ENCODE measurements at regions not wholly inside any gene's neighbourhood (a gene's known extent, or its start where the extent isn't known, plus 50 kb on each side); places are given as distances from the start of the nearest gene placed in this dataset.
A peak's percentile ranks its signal among the peaks of the same experiment; 100 is the strongest.

- Histone ChIP-seq H3K9me2 (ENCODE audit: insufficient read depth) (no peaks in the 10 kb centered on the region), H3K27me3 (replicated peaks; ENCODE audit: insufficient read depth) (no peaks in the 10 kb centered on the region), H3K4me3 (no peak overlapping the region), H3F3A (ENCODE audit: insufficient read depth) (no peaks in the 10 kb centered on the region), H3K9me3 (ENCODE audit: low read depth) (no peaks in the 10 kb centered on the region), H3K4me2 (ENCODE audit: unreplicated experiment) (no peak overlapping the region), H3K27ac (no peak overlapping the region), H3K36me3 (ENCODE audit: low read depth) (no peaks in the 10 kb centered on the region), H3K9ac (no peak overlapping the region), H3K79me2 (ENCODE audit: insufficient read depth) (no peaks in the 10 kb centered on the region), H3K4me1 (ENCODE audit: insufficient read depth) (peaks cover 5% of the 10 kb centered on the region; the same call in 1 of the 2 replicates), H4K20me1 (ENCODE audit: insufficient read depth) (no peaks in the 10 kb centered on the region), H2AFZ (no peak overlapping the region)
- 54 to 61% methylated on average over 1 of the region's 1 CpG for WGBS, 2 experiments (ENCODE audit: low coverage in 1 of 2, low lambda C conversion rate in 2 of 2, missing lambda C conversion rate in 2 of 2)
- no peak for DNase-seq
- TF ChIP-seq EZH2 (IDR thresholded peaks at IDR 0.05; ENCODE audit: insufficient read depth, poor library complexity, severe bottlenecking) (no peak), EZH2phosphoT487 (IDR thresholded peaks at IDR 0.05; ENCODE audit: insufficient read depth, low read depth) (no peak)
- in situ Hi-C loops (cut with MboI), result no loop called here
Observed at GRCh38 chr13:109924376-109924775, 138.0 kb upstream of the IRS2 start.

GRCh38 chr13:109922518-109922917, 136.1 kb upstream of the IRS2 start:
- H3K27ac ChIP-seq, result no peak overlapping the region
- 80 to 82% methylated on average over 2 of the region's 2 CpGs for WGBS, 2 experiments (ENCODE audit: low coverage in 1 of 2, low lambda C conversion rate in 2 of 2, missing lambda C conversion rate in 2 of 2)
- no peak overlapping the region for H3K9ac ChIP-seq
- no peak overlapping the region for H3K4me3 ChIP-seq
- no peak overlapping the region for H2AFZ ChIP-seq
- H4K20me1 ChIP-seq (ENCODE audit: insufficient read depth), result no peaks in the 10 kb centered on the region
- TF ChIP-seq EZH2 (IDR thresholded peaks at IDR 0.05; ENCODE audit: insufficient read depth, poor library complexity, severe bottlenecking), result no peak
- no peak for TF ChIP-seq EZH2phosphoT487 (IDR thresholded peaks at IDR 0.05; ENCODE audit: insufficient read depth, low read depth)
- H3K27me3 ChIP-seq (replicated peaks; ENCODE audit: insufficient read depth), result no peaks in the 10 kb centered on the region
- no peaks in the 10 kb centered on the region for H3K9me3 ChIP-seq (ENCODE audit: low read depth)
- in situ Hi-C loops (cut with MboI), result no loop called here
- no peak for DNase-seq
- peaks cover 17% of the 10 kb centered on the region for H3K4me1 ChIP-seq (ENCODE audit: insufficient read depth)
- no peaks in the 10 kb centered on the region for H3K9me2 ChIP-seq (ENCODE audit: insufficient read depth)
- H3F3A ChIP-seq (ENCODE audit: insufficient read depth), result no peaks in the 10 kb centered on the region
- no peaks in the 10 kb centered on the region for H3K79me2 ChIP-seq (ENCODE audit: insufficient read depth)
- H3K36me3 ChIP-seq (ENCODE audit: low read depth), result no peaks in the 10 kb centered on the region
- no peak overlapping the region for H3K4me2 ChIP-seq (ENCODE audit: unreplicated experiment)

- Histone ChIP-seq H3K79me2 (ENCODE audit: insufficient read depth) (no peaks in the 10 kb centered on the region), H4K20me1 (ENCODE audit: insufficient read depth) (no peaks in the 10 kb centered on the region), H3K4me3 (no peak overlapping the region), H3K9ac (no peak overlapping the region), H3K27me3 (replicated peaks; ENCODE audit: insufficient read depth) (no peaks in the 10 kb centered on the region), H3K9me3 (ENCODE audit: low read depth) (no peaks in the 10 kb centered on the region), H3K36me3 (ENCODE audit: low read depth) (no peaks in the 10 kb centered on the region), H3K4me2 (ENCODE audit: unreplicated experiment) (no peak overlapping the region), H2AFZ (no peak overlapping the region), H3K4me1 (ENCODE audit: insufficient read depth) (peaks cover 17% of the 10 kb centered on the region), H3F3A (ENCODE audit: insufficient read depth) (no peaks in the 10 kb centered on the region), H3K9me2 (ENCODE audit: insufficient read depth) (no peaks in the 10 kb centered on the region), H3K27ac (no peak overlapping the region)
- peak; percentile 33 for DNase-seq
- TF ChIP-seq EZH2phosphoT487 (IDR thresholded peaks at IDR 0.05; ENCODE audit: insufficient read depth, low read depth), result no peak
- TF ChIP-seq EZH2 (IDR thresholded peaks at IDR 0.05; ENCODE audit: insufficient read depth, poor library complexity, severe bottlenecking), result no peak
- WGBS, 2 experiments (ENCODE audit: low coverage in 1 of 2, low lambda C conversion rate in 2 of 2, missing lambda C conversion rate in 2 of 2), result 65 to 67% methylated on average over 4 of the region's 4 CpGs
- in situ Hi-C loops (cut with MboI), result no loop called here
Observed at GRCh38 chr13:109919715-109920375, 133.5 kb upstream of the IRS2 start.

GRCh38 chr13:109918179-109918711, 131.9 kb upstream of the IRS2 start:
- no peak overlapping the region; the same call in 1 of the 2 replicates for H2AFZ ChIP-seq
- H3K9me3 ChIP-seq (ENCODE audit: low read depth), result no peaks in the 10 kb centered on the region
- H3K4me1 ChIP-seq (ENCODE audit: insufficient read depth), result peaks cover 17% of the 10 kb centered on the region
- no peak overlapping the region for H3K4me2 ChIP-seq (ENCODE audit: unreplicated experiment)
- H3F3A ChIP-seq (ENCODE audit: insufficient read depth), result no peaks in the 10 kb centered on the region
- H3K27ac ChIP-seq, result no peak overlapping the region
- peaks cover 8% of the 10 kb centered on the region; the same call in 1 of the 2 replicates for H3K27me3 ChIP-seq (replicated peaks; ENCODE audit: insufficient read depth)
- no peaks in the 10 kb centered on the region for H4K20me1 ChIP-seq (ENCODE audit: insufficient read depth)
- 57 to 58% methylated on average over 9 of the region's 9 CpGs for WGBS, 2 experiments (ENCODE audit: low coverage in 1 of 2, low lambda C conversion rate in 2 of 2, missing lambda C conversion rate in 2 of 2)
- no peaks in the 10 kb centered on the region for H3K36me3 ChIP-seq (ENCODE audit: low read depth)
- no peaks in the 10 kb centered on the region for H3K9me2 ChIP-seq (ENCODE audit: insufficient read depth)
- H3K4me3 ChIP-seq, result no peak overlapping the region
- no peak overlapping the region for H3K9ac ChIP-seq
- in situ Hi-C loops (cut with MboI), result no loop called here
- no peaks in the 10 kb centered on the region for H3K79me2 ChIP-seq (ENCODE audit: insufficient read depth)
- TF ChIP-seq EZH2phosphoT487 (IDR thresholded peaks at IDR 0.05; ENCODE audit: insufficient read depth, low read depth) (no peak), EZH2 (IDR thresholded peaks at IDR 0.05; ENCODE audit: insufficient read depth, poor library complexity, severe bottlenecking) (no peak)
- DNase-seq, result peak; percentile 53

Measured in GM23248 (cell line).